K562 (cell line): ENCODE measurements at regions not wholly inside any gene's neighbourhood (a gene's known extent, or its start where the extent isn't known, plus 50 kb on each side); places are given as distances from the start of the nearest gene placed in this dataset.

Source experiments
- ADNP ChIP-seq: fragments of 200-800 bp; sonication (Bioruptor generic); IDR thresholded peaks from 2 replicates; pipeline ENCODE4 v1.6.1; 2016; ENCODE audit warnings: missing genetic modification characterization, missing compliant biosample characterization
- CBFA2T2 ChIP-seq: fragments of 450-650 bp; conservative IDR thresholded peaks from 2 replicates; pipeline ENCODE4 v1.6.1; 2017; ENCODE audit warnings: mild to moderate bottlenecking
- CREBBP ChIP-seq: IDR thresholded peaks from one replicate; pipeline ENCODE4 v1.6.1; 2012; ENCODE audit warnings: low read depth, mild to moderate bottlenecking, control low read depth, inconsistent platforms, low read length
- E2F6 ChIP-seq, 2 experiments: IDR thresholded peaks; 2 replicates each; pipeline ENCODE4 v1.6.1; 2011; ENCODE audit warnings: borderline replicate concordance in 1 of 2, control low read depth in 1 of 2, low read depth in 1 of 2, low read length in 1 of 2, mild to moderate bottlenecking in 1 of 2, mixed read lengths in 1 of 2, moderate library complexity in 1 of 2; ENCODE audit not compliant: insufficient read depth in 1 of 2, insufficient read length in 1 of 2, poor library complexity in 1 of 2, severe bottlenecking in 1 of 2; ENCODE audit errors: extremely low read depth in 1 of 2
- HBP1 ChIP-seq: fragments of 450-650 bp; formaldehyde crosslinking; IDR thresholded peaks from 2 replicates; pipeline ENCODE4 v1.4.0; 2022; ENCODE audit warnings: missing genetic modification characterization
- IFI16 ChIP-seq: fragments of 250-450 bp; sonication (Bioruptor Pico); IDR thresholded peaks from 2 replicates; pipeline ENCODE4 v2.1.2; 2022; ENCODE audit warnings: mild to moderate bottlenecking, inconsistent platforms
- KDM2B ChIP-seq: fragments of 250-450 bp; sonication (Bioruptor Pico); IDR thresholded peaks from 2 replicates; pipeline ENCODE4 v1.8.0; 2021; ENCODE audit warnings: mild to moderate bottlenecking, moderate library complexity
- OTX1 ChIP-seq: fragments of 450-650 bp; formaldehyde crosslinking; IDR thresholded peaks from 2 replicates; pipeline ENCODE4 v1.4.0; 2022; ENCODE audit warnings: mild to moderate bottlenecking
- RNF2 ChIP-seq: sonication (generic); IDR thresholded peaks from 2 replicates; pipeline ENCODE4 v1.6.1; 2016
- RREB1 ChIP-seq: fragments of 250-450 bp; sonication (Bioruptor Pico); IDR thresholded peaks from 2 replicates; pipeline ENCODE4 v1.4.0; 2020
- SIRT6 ChIP-seq: IDR thresholded peaks from one replicate; pipeline ENCODE4 v1.6.1; 2012; ENCODE audit warnings: low read depth, mild to moderate bottlenecking, control low read depth, inconsistent platforms, low read length, moderate library complexity
- SNAPC5 ChIP-seq: fragments of 250-450 bp; sonication (Bioruptor Pico); IDR thresholded peaks from 2 replicates; pipeline ENCODE4 v1.8.0; 2021; ENCODE audit warnings: moderate library complexity, mild to moderate bottlenecking, inconsistent platforms
- ZBTB11 ChIP-seq, 3 experiments: fragments of 200-800 bp in 1 of 3; fragments of 250-450 bp in 1 of 3; fragments of 450-650 bp in 1 of 3; sonication (Bioruptor Pico) in 1 of 3; sonication (Bioruptor generic) in 1 of 3; formaldehyde crosslinking in 1 of 3; IDR thresholded peaks; 2 replicates each; pipeline versions ENCODE4 v1.6.1 to v1.8.0; 2016 to 2022; ENCODE audit warnings: mild to moderate bottlenecking in 2 of 3, missing genetic modification characterization in 2 of 3, missing compliant biosample characterization in 1 of 3, moderate library complexity in 1 of 3
- ZKSCAN8 ChIP-seq: fragments of 200-800 bp; sonication (Bioruptor generic); IDR thresholded peaks from 2 replicates; pipeline ENCODE4 v1.6.1; 2016; ENCODE audit warnings: missing genetic modification characterization, missing compliant biosample characterization
- ZNF41 ChIP-seq: fragments of 250-450 bp; sonication (Bioruptor Pico); conservative IDR thresholded peaks from 2 replicates; pipeline ENCODE4 v1.4.0; 2020; ENCODE audit warnings: mild to moderate bottlenecking
- ZNF644 ChIP-seq: fragments of 200-800 bp; sonication (Bioruptor generic); IDR thresholded peaks from 2 replicates; pipeline ENCODE4 v1.6.1; 2016; ENCODE audit warnings: low read depth, missing genetic modification characterization, missing compliant biosample characterization
- ZNF77 ChIP-seq: fragments of 250-450 bp; sonication (Bioruptor Pico); IDR thresholded peaks from 2 replicates; pipeline ENCODE4 v1.5.0; 2020

GRCh38 chr14:73785336-73785833 is 66.2 kb upstream of the PTGR2 start (continued):
- no peak for TF ChIP-seq E2F6 (IDR thresholded peaks at IDR 0.05; ENCODE audit: borderline replicate concordance in 1 of 2, extremely low read depth in 1 of 2, insufficient read depth in 1 of 2, insufficient read length in 1 of 2, low read depth in 1 of 2, low read length in 1 of 2, poor library complexity in 1 of 2, severe bottlenecking in 1 of 2)
- no peak for TF ChIP-seq HBP1 (CRISPR knock-in tag)
- no peak for TF ChIP-seq ZKSCAN8
- no peak for TF ChIP-seq SNAPC5 (CRISPR knock-in tag)
- no peak for TF ChIP-seq SIRT6
- no peak for TF ChIP-seq ZNF644 (tag)
- no peak for TF ChIP-seq ZNF41 (CRISPR knock-in tag)
- no peak for TF ChIP-seq CREBBP
- TF ChIP-seq CBFA2T2: no peak
- TF ChIP-seq KDM2B (CRISPR knock-in tag): no peak
- TF ChIP-seq ADNP (tag): no peak
- no peak for TF ChIP-seq IFI16
- no peak for TF ChIP-seq OTX1 (CRISPR knock-in tag)
- no peak for TF ChIP-seq RREB1 (CRISPR knock-in tag)
- no peak; a peak in 1 of 6 replicates for TF ChIP-seq ZBTB11 (CRISPR knock-in tag; IDR thresholded peaks at IDR 0.05)
- no peak for TF ChIP-seq ZNF77
- TF ChIP-seq RNF2: 0 out of 2 replicates have a peak, but pooled peaks have one; percentile 6
